ENCODE measurements at regions not wholly inside any gene's neighbourhood (a gene's known extent, or its start where the extent isn't known, plus 50 kb on each side); places are given as distances from the start of the nearest gene placed in this dataset.

- H3K4me3 ChIP-seq (ENCODE audit: low read depth, low read length): no peak overlapping the region
- no peak for DNase-seq (ENCODE audit: low read depth)
- no peak for TF ChIP-seq CTCF (IDR thresholded peaks at IDR 0.05; ENCODE audit: low read depth, low read length, missing control alignments)
- in situ Hi-C loops (cut with HindIII; ENCODE audit: low sequenced_read_pairs): no loop called here
Measured at GRCh38 chr22:47228767-47229166, 466.3 kb downstream of the TBC1D22A start.

GRCh38 chr22:47225931-47226633 is 463.6 kb downstream of the TBC1D22A start:
- TF ChIP-seq CTCF (IDR thresholded peaks at IDR 0.05; ENCODE audit: low read depth, low read length, missing control alignments): no peak
- no peak overlapping the region for H3K4me3 ChIP-seq (ENCODE audit: low read depth, low read length)
- in situ Hi-C loops (cut with HindIII; ENCODE audit: low sequenced_read_pairs): no loop called here
- no peak for DNase-seq (ENCODE audit: low read depth)

DNA sequence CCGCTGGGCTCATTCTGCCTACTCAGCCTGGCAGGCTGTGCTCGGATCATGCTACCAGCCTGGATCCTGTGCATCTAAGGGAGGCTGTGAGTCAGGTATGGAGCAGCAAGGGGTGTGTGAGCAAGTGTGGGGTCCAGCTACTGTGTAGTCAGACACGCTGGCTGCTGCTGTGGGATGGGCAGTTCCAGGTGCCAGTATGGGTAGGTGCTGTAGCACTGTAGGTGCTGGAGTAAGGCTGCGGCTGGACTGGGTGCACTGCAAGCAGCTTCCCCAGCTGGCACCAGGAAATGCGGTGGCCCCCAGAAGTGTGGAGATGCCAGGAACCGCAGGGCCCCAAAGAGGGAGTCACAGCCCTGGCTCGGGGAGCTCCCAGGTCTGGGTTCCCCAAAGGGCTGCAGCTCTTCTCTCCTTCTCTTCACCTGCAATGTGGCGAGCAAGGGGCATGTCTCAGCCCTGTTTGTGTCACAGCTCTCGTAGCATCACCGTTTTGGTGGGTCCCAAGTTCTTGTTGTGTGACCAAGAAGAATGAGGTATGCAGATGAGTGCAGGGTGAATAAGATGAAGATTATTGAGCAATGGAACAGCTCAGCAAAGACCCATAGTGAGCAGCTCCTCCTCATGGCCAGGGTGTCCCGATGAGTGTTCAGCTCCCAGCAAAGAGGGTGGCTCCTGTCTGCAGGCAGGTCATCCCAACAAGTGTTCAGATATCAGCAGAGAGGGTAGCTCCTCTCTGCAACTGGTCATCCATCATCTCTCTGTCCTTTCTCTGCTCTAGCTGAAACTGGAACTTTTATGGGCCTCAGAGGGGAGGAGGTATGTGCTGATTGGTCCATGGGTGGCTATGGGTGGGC is 462.9 kb downstream of the TBC1D22A start:
- TF ChIP-seq CTCF (IDR thresholded peaks at IDR 0.05; ENCODE audit: low read depth, low read length, missing control alignments): no peak
- in situ Hi-C loops (cut with HindIII; ENCODE audit: low sequenced_read_pairs): no loop called here
- H3K4me3 ChIP-seq (ENCODE audit: low read depth, low read length): no peak overlapping the region
- DNase-seq (ENCODE audit: low read depth): no peak
